Esophagus squamous epithelium (tissue), 5 donors: ENCODE measurements at regions not wholly inside any gene's neighbourhood (a gene's known extent, or its start where the extent isn't known, plus 50 kb on each side); places are given as distances from the start of the nearest gene placed in this dataset.

Experiments used
- DNase-seq: peaks from one replicate; lab custom pipeline; 2025; lab: John Stamatoyannopoulos, UW
- H3K27ac ChIP-seq, 4 donors: fragments of 200-600 bp; sonication (generic); one replicate each; pipeline ENCODE4 v1.5.1; 2016 to 2019; ENCODE audit warnings: mild to moderate bottlenecking in 1 of 4
- H3K27me3 ChIP-seq, 4 donors: fragments of 200-600 bp; sonication (generic); 1 replicate in 3 of 4; 2 replicates in 1 of 4; pipeline versions ENCODE4 v1.5.1 to v1.6.0; 2017 to 2021; ENCODE audit warnings: antibody characterized with exemption in 1 of 4
- H3K36me3 ChIP-seq, 3 donors: fragments of 200-600 bp; sonication (generic); one replicate each; pipeline ENCODE4 v1.5.1; 2016 to 2019
- H3K4me1 ChIP-seq, 3 donors: fragments of 200-600 bp; sonication (generic); one replicate each; pipeline ENCODE4 v1.5.1; 2017 to 2019
- H3K4me3 ChIP-seq, 4 donors: fragments of 200-600 bp; sonication (generic); 1 replicate in 3 of 4; 2 replicates in 1 of 4; pipeline ENCODE4 v1.5.1; 2016 to 2019; ENCODE audit warnings: mild to moderate bottlenecking in 2 of 4, moderate library complexity in 1 of 4
- H3K9me3 ChIP-seq, 3 donors: fragments of 200-600 bp; sonication (generic); one replicate each; pipeline ENCODE4 v1.5.1; 2016 to 2019
- CTCF ChIP-seq, 6 experiments: fragments of 450-650 bp in 4 of 6; fragments of 200-600 bp in 2 of 6; sonication (generic) in 2 of 6; IDR thresholded peaks; one replicate each; pipeline ENCODE4 v1.5.1; 2016 to 2019; ENCODE audit warnings: antibody characterized with exemption in 6 of 6, mild to moderate bottlenecking in 4 of 6, moderate library complexity in 4 of 6
- POLR2A ChIP-seq, 4 donors: fragments of 450-650 bp; IDR thresholded peaks; one replicate each; pipeline ENCODE4 v1.6.1; 2017; ENCODE audit warnings: antibody characterized with exemption in 4 of 4, mild to moderate bottlenecking in 4 of 4, moderate library complexity in 3 of 4
- intact Hi-C: fragments of 100-400 bp; cut with DNase I; formaldehyde crosslinking; loops from one replicate; pipeline ENCODE4 v1.15.0; 2022
- donor health status: DM: yes; HTN: yes; CAD: no.

- TF ChIP-seq POLR2A (IDR thresholded peaks at IDR 0.05) (no peak), CTCF (IDR thresholded peaks at IDR 0.05) (no peak)
- H3K27me3 ChIP-seq = no peaks in the 10 kb centered on the region
- no peaks in the 10 kb centered on the region for H3K36me3 ChIP-seq
- no peak overlapping the region for H3K27ac ChIP-seq
- DNase-seq = no peak
- no peak overlapping the region for H3K4me3 ChIP-seq
- intact Hi-C loops = no loop called here
- H3K9me3 ChIP-seq = no peaks in the 10 kb centered on the region
- no peaks in the 10 kb centered on the region for H3K4me1 ChIP-seq
These were observed 57.8 kb upstream of the NLRP2B start for GRCh38 chrX:57737881-57738280.
